ENCODE measurements at regions not wholly inside any gene's neighbourhood (a gene's known extent, or its start where the extent isn't known, plus 50 kb on each side); places are given as distances from the start of the nearest gene placed in this dataset.

DNA sequence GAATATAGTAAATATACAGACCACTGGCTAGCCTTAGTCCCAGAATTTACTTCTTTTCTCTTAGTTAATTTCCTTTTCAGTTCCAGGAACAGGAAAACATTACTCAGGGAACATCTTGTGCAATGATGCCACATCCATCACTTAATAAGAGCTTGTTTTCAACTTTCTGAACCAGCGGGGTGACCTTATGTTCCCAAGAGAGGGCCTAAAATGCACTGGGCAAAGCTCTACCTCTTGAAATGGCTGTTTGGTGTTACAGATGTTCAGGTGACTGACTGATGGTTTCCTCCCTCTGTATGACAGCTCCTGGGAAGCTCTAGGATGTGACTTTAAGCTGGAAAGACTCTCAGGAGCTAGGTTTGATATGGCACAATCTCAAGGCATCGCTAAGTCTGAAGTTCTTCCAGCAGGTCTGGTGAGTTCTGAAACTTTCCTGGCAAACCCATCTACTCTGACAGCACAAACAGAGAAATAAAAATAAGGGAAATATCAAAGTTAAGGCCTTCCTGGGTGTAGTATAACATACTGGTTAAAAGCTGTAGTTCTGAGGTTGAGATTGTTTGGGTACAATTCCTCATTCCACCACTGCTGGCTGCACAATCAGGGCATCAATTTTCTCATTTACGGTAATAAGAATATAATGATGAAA, 98.6 kb downstream of the ZIC1 start:
- TF ChIP-seq, protein P1, sequence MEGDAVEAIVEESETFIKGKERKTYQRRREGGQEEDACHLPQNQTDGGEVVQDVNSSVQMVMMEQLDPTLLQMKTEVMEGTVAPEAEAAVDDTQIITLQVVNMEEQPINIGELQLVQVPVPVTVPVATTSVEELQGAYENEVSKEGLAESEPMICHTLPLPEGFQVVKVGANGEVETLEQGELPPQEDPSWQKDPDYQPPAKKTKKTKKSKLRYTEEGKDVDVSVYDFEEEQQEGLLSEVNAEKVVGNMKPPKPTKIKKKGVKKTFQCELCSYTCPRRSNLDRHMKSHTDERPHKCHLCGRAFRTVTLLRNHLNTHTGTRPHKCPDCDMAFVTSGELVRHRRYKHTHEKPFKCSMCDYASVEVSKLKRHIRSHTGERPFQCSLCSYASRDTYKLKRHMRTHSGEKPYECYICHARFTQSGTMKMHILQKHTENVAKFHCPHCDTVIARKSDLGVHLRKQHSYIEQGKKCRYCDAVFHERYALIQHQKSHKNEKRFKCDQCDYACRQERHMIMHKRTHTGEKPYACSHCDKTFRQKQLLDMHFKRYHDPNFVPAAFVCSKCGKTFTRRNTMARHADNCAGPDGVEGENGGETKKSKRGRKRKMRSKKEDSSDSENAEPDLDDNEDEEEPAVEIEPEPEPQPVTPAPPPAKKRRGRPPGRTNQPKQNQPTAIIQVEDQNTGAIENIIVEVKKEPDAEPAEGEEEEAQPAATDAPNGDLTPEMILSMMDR (IDR thresholded peaks at IDR 0.05), result no peak
- no peak for TF ChIP-seq POLR2A (IDR thresholded peaks at IDR 0.05)
